HFFc6 (cell line): ENCODE measurements at regions not wholly inside any gene's neighbourhood (a gene's known extent, or its start where the extent isn't known, plus 50 kb on each side); places are given as distances from the start of the nearest gene placed in this dataset.

Source experiments
- DNase-seq: peaks from one replicate; pipeline ENCODE4 v3.0.0-alpha.2; 2018
- H3K27ac Mint-ChIP-seq: 2 replicates; pipeline ENCODE4 v1.8.0; 2020; ENCODE audit warnings: mild to moderate bottlenecking, mixed read lengths
- H3K27me3 Mint-ChIP-seq: 2 replicates; pipeline ENCODE4 v1.8.0; 2021; ENCODE audit warnings: mild to moderate bottlenecking, moderate library complexity, mixed read lengths; ENCODE audit not compliant: insufficient read depth
- H3K36me3 Mint-ChIP-seq: 2 replicates; pipeline ENCODE4 v1.8.0; 2021; ENCODE audit warnings: low read depth, mixed read lengths
- H3K4me1 Mint-ChIP-seq: 2 replicates; pipeline ENCODE4 v1.8.0; 2020; ENCODE audit warnings: low read depth, mixed read lengths
- H3K4me3 Mint-ChIP-seq: 2 replicates; pipeline ENCODE4 v1.8.0; 2020; ENCODE audit warnings: mild to moderate bottlenecking, moderate library complexity, mixed read lengths
- H3K9me3 Mint-ChIP-seq: 2 replicates; pipeline ENCODE4 v1.8.0; 2020; ENCODE audit warnings: mild to moderate bottlenecking, mixed read lengths
- TF ChIP-seq, protein P1 (sequence below): fragments of 200-600 bp; sonication (generic); IDR thresholded peaks from 2 replicates; pipeline ENCODE4 v1.5.0; 2021; ENCODE audit warnings: antibody characterized with exemption, mild to moderate bottlenecking

DNA sequence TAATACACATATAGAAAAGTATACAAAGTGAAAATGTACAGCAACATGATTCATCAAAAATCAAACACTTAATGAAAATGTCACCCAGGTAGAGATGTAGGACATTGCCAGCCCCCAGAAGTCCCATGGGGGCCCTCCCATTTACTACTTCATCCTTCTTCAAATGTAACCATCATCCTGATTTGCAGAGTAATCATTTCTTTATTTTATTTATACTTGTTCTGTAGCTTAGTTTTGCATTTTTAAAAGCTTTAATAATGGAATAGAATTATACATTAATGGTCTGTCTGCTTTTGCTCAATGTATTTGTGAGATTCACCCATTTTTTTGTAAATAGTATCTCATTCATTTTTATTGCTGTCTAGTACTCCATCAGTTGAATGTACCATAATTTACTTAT is 96.8 kb upstream of the CD55 start:
- Mint-ChIP-seq H3K4me3 (no peak overlapping the region), H3K27ac (no peak overlapping the region), H3K27me3 (peaks cover 3% of the 10 kb centered on the region; the same call in 1 of the 2 replicates), H3K9me3 (no peaks in the 10 kb centered on the region), H3K4me1 (peaks cover 13% of the 10 kb centered on the region), H3K36me3 (no peaks in the 10 kb centered on the region)
- no peak for DNase-seq
- TF ChIP-seq, protein P1, sequence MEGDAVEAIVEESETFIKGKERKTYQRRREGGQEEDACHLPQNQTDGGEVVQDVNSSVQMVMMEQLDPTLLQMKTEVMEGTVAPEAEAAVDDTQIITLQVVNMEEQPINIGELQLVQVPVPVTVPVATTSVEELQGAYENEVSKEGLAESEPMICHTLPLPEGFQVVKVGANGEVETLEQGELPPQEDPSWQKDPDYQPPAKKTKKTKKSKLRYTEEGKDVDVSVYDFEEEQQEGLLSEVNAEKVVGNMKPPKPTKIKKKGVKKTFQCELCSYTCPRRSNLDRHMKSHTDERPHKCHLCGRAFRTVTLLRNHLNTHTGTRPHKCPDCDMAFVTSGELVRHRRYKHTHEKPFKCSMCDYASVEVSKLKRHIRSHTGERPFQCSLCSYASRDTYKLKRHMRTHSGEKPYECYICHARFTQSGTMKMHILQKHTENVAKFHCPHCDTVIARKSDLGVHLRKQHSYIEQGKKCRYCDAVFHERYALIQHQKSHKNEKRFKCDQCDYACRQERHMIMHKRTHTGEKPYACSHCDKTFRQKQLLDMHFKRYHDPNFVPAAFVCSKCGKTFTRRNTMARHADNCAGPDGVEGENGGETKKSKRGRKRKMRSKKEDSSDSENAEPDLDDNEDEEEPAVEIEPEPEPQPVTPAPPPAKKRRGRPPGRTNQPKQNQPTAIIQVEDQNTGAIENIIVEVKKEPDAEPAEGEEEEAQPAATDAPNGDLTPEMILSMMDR, result no peak

DNA sequence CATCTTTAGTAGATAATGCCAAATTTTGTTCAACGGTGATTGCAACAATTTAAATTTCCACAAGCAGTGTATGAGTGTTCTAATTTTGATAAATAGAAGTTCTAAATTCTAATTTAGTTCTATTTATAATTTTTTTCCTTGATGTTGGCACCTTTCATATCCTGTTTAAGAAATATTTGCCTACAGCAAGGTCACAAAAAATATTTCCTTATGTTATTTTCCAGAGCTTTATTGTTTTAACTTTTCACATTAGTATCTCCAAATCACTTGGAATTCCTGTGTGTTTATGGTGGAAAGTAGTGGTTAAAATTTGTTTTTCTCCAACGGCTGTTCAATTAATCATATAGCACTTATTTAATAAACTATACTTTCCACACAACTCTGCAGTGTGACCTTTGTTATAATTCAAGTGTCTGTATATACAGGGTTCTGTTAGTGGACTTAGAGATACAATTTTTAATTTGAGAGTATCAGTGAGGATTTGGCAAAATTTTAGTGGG is 94.3 kb upstream of the CD55 start:
- no peak overlapping the region for H3K27ac Mint-ChIP-seq
- DNase-seq, result no peak
- no peaks in the 10 kb centered on the region for H3K36me3 Mint-ChIP-seq
- H3K4me1 Mint-ChIP-seq, result peaks cover 10% of the 10 kb centered on the region
- H3K27me3 Mint-ChIP-seq, result peaks cover 5% of the 10 kb centered on the region
- H3K4me3 Mint-ChIP-seq, result no peak overlapping the region
- no peaks in the 10 kb centered on the region for H3K9me3 Mint-ChIP-seq
- TF ChIP-seq, protein P1, result no peak

DNA sequence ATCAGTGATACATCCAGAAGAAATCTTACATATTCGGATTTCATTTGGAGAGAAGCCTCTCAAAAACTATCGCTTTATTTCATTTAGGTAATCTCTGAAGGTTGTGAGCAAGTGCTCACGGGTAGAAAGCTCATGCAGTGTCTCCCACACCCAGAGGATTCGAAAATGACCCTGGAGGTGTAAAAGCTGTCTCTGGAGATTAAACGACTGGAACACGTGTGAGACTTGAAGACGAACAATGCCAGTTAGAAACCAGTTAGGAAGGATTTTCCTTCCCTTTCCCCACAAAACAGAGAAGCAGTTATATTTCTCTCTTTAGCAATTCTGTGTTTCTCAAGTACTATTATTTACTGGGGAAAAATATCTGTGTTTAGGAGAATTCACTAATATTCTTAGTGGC is 92.5 kb upstream of the CD55 start:
- H3K27me3 Mint-ChIP-seq, result peaks cover 5% of the 10 kb centered on the region
- no peak for DNase-seq
- H3K27ac Mint-ChIP-seq, result no peak overlapping the region
- H3K36me3 Mint-ChIP-seq, result no peaks in the 10 kb centered on the region
- TF ChIP-seq, protein P1, result no peak
- no peak overlapping the region for H3K4me3 Mint-ChIP-seq
- peaks cover 12% of the 10 kb centered on the region for H3K4me1 Mint-ChIP-seq
- no peaks in the 10 kb centered on the region for H3K9me3 Mint-ChIP-seq

DNA sequence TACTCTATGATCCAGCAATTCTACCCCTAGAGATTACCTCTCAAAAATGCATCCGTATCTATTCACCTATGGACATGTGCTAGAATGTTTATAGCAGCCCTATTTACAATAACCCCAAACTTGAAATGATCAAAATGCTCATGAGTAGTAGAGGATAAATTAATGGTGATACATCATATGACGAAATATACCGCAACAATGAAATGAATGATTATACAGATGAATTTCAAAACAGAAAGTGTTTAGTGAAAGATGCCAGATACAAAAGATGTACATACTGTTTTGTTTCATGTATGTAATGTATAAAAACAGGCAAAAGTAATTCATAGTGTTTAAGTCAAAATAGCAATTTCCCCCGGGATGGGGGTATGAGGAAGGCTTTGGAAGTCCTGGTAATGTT is 91.0 kb upstream of the CD55 start:
- TF ChIP-seq, protein P1, result no peak
- Mint-ChIP-seq H3K4me1 (peaks cover 22% of the 10 kb centered on the region), H3K36me3 (no peaks in the 10 kb centered on the region), H3K27ac (no peak overlapping the region), H3K27me3 (peaks cover 5% of the 10 kb centered on the region; the same call in 1 of the 2 replicates), H3K4me3 (no peak overlapping the region), H3K9me3 (no peaks in the 10 kb centered on the region)
- no peak for DNase-seq

DNA sequence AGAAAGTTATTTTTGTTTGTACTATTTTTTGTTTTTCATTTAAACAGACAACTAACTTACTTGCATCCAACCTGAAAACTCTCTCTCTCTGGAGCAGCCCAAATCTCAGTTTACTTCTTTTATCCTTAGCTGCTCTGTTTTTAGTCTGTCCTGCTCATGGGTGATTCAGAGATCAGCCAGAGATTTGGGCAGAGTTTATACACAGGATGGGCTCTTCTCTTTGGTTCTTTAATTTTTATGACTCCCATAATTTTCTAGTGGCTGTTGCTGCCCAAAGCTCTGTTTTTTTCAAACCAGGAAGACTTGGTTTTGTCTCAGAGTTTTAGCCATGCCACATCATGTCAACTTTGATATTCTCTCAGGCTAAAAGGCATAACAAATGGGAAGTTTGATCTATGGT is 86.8 kb upstream of the CD55 start:
- Mint-ChIP-seq H3K4me3 (no peak overlapping the region), H3K9me3 (no peaks in the 10 kb centered on the region), H3K36me3 (no peaks in the 10 kb centered on the region), H3K27ac (no peak overlapping the region), H3K27me3 (peaks cover 2% of the 10 kb centered on the region; the same call in 1 of the 2 replicates), H3K4me1 (peaks cover 22% of the 10 kb centered on the region)
- DNase-seq, result no peak
- TF ChIP-seq, protein P1, result no peak

DNA sequence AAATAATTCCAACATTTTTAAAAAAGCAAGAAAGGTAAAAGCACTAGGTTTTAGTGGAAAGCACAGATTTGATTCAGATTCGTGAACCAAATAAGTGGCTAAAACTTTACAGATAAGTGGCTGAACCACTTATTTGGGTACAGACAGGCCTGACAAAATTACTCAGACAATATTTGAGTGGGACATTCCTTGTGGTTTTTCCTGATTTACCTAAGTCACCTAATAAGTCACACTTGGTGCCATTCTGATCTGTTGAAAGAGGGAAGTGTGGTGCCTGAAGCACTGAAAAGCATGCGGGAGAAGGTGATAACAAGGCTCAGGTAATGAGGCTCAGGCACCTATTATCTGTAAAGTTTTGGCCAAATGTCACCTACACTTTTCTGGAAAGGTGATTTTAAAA is 81.6 kb upstream of the CD55 start:
- H3K27ac Mint-ChIP-seq, result no peak overlapping the region
- no peaks in the 10 kb centered on the region for H3K27me3 Mint-ChIP-seq
- TF ChIP-seq, protein P1, result no peak
- H3K36me3 Mint-ChIP-seq, result no peaks in the 10 kb centered on the region
- H3K4me1 Mint-ChIP-seq, result peaks cover 47% of the 10 kb centered on the region
- DNase-seq, result no peak
- no peak overlapping the region for H3K4me3 Mint-ChIP-seq
- no peaks in the 10 kb centered on the region for H3K9me3 Mint-ChIP-seq
